HL-60 (cell line): ENCODE measurements at regions not wholly inside any gene's neighbourhood (a gene's known extent, or its start where the extent isn't known, plus 50 kb on each side); places are given as distances from the start of the nearest gene placed in this dataset.

Experiments
- CTCF ChIP-seq: IDR thresholded peaks from one replicate; pipeline ENCODE4 v1.5.1; 2011; ENCODE audit warnings: low read length, control low read depth, inconsistent platforms; ENCODE audit not compliant: insufficient read depth
- GABPA ChIP-seq: IDR thresholded peaks from 2 replicates; pipeline ENCODE4 v1.6.1; 2012; ENCODE audit warnings: low read depth
- POLR2AphosphoS5 ChIP-seq: IDR thresholded peaks from 2 replicates; pipeline ENCODE4 v1.6.1; 2012; ENCODE audit warnings: low read depth
- REST ChIP-seq: IDR thresholded peaks from 2 replicates; pipeline ENCODE4 v1.6.1; 2012; ENCODE audit warnings: low read depth; ENCODE audit not compliant: insufficient replicate concordance
- SPI1 ChIP-seq: IDR thresholded peaks from 2 replicates; pipeline ENCODE4 v1.6.1; 2012; ENCODE audit warnings: low read depth, mild to moderate bottlenecking, borderline replicate concordance

GRCh38 chr5:103411711-103412110 is 150.9 kb downstream of the NUDT12 start:
- TF ChIP-seq CTCF (no peak), REST (no peak), POLR2AphosphoS5 (no peak), GABPA (no peak), SPI1 (no peak)
